ENCODE measurements at regions not wholly inside any gene's neighbourhood (a gene's known extent, or its start where the extent isn't known, plus 50 kb on each side); places are given as distances from the start of the nearest gene placed in this dataset.
"Not testable (repeated sequence)": the region's sequence is repeated elsewhere in the genome, so short reads cannot be mapped to it uniquely, and the experiment has no call there.

DNA sequence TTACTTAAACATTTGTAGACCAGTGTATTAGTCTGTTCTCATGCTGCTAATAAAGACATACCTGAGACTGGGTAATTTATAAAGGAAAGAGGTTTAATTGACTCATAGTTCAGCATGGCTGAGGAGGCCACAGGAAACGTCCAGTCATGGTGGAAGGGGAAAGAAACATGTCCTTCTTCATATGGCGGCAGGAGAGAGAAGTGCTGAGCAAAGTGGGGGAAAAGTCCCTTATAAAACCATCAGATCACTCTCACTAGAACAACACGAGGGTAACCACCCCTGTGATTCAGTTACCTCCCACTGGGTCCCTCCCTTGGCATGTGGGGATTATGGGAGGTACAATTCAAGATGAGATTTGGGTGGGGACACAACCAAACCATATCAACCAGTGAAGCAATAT lies 247.1 kb downstream of the UTRN start:
- not testable (repeated sequence) for DNase-seq (ENCODE audit: low read depth in 2 of 2)

DNA sequence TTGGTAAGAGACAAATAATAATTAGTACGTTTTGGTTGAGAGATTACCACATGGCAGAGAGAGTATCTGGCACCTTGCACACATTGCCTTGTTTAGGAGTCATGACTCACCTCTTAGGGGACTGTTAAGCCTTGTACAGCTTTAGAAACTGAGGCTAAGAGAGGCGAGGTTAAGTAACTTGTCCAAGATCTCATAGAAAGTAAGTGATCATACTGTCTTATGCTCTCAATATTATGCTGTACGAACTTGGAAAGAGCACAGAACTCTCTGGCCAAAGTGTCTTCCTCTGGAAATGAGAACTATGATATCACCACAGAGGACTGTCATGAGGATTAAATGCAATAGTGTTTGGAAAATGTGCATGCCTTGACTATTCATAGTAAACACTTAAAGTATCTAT lies 249.0 kb downstream of the UTRN start:
- no peak for DNase-seq (ENCODE audit: low read depth in 2 of 2)

DNA sequence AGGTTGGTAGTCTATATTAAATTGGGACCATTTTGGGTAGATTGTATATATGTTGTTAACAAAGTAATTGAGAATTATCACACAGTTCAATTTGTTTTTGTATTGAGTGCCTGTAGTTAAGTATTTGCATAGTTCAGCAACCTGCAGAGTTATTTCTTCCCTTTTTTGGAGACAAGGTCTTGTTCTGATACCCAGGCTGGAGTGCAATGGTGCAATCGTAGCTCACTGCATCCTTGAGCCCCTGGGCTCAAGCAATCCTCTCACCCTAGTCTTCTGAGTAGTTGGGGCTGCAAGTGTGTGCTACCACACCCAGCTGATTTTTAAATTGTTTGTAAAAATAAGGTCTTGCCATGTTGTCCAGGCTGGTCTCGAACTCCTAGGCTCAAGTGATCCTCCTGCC lies 250.5 kb downstream of the UTRN start:
- no peak for DNase-seq (ENCODE audit: low read depth in 2 of 2)

DNA sequence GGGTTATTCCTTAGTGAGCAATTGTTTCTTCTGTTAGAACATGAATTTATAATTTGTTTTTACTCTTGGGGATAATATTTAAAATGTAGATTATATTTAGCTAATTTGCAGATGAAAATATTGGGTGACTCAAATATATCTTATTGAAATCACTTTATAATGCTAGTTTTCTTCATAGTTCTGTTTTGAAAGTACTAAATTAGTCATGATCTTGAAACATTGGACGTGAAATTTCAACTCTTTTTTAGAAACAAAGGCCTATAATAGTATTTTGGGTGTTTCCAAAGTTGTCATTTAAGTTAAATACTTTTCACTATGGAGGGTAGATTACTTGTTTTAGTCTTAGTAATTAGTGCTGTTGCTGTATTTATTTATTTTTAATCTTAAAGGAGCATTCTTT lies 250.9 kb downstream of the UTRN start:
- DNase-seq (ENCODE audit: low read depth in 2 of 2): no peak

DNA sequence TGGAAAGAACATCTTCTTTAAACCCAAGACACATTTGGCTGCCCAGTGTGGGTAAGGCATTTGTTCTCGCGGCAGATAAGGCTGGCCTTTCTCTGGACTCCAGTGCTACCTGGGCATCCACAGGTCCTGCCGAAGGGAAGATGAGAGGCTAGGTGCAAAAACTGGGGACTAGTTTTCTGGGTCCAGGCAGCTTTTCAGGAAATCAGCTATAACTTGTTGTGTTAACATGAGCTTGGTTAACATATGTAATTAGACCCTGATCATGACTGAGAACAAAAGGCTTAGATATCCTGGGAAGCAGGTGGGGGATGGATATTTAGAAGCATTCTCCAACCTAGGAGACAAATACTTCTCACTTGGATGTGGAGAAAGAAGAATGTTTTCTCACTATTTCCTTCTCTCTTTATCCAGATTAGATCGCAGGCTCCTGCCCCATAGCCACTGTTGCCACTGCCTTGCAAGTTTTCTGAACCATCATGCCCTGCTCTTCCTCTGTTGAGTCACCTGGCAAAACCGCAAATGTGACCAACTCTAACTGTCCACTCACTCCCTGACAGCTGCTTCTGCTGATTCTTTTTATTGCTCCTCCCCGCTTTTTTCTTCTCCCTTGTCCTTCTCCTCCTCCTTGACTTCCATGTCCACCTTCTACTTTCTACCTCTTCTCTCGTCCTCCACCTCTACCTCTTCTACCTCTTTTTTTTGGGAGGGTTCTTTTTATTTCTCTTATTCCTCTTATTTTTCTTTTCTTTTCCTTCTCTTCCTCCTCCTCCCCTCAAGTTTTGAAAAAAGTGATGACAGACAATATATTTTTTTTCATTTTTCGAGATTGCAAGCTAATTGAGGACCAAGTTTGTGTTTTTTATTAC lies 258.1 kb downstream of the UTRN start:
- DNase-seq (ENCODE audit: low read depth in 2 of 2): peak; percentile 13 to 77

DNA sequence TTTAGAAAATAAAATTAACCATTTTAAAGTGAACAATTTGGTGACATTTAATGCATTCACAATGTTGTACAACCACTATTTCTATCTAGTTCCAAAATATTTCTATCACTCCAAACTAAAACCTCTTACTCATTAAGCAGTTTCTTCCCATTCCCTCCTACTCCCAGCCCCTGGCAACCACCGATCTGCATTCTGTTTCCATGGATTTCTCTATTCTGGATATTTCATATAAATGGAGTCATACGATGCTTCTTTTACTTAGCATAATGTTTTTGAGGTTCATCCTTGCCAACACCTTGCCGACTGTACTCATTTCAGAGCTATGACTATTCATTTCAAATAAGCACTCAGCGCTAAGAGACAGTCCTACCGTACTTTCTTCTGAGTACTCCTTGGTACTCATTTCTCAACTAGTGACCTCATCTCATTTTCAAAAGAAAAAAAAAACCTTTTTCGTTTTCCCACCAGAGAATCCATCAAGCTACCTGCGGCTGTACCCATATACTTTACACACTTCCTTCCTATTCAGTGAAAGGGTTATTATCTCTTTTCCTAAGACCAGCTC lies 259.2 kb downstream of the UTRN start:
- DNase-seq (ENCODE audit: low read depth in 2 of 2): no peak

DNA sequence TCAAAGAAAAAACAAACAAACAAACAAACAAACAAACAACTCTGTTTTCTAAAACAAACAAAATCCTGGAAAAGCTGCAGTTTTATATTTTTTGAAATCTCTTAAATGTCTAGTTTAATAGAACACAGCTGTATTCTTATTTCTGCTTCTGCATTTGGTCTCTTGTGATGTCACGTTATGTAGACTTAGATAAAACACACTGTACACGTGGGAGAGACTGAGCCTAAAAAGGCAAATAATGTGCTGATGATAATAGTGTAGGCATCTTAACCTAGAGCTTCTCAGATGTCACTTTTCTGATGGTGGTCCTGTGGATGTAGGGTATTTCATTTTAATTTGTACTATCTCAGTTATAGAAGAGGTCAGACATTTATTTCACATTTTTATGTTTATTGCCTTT lies 261.7 kb downstream of the UTRN start:
- no peak for DNase-seq (ENCODE audit: low read depth in 2 of 2)

DNA sequence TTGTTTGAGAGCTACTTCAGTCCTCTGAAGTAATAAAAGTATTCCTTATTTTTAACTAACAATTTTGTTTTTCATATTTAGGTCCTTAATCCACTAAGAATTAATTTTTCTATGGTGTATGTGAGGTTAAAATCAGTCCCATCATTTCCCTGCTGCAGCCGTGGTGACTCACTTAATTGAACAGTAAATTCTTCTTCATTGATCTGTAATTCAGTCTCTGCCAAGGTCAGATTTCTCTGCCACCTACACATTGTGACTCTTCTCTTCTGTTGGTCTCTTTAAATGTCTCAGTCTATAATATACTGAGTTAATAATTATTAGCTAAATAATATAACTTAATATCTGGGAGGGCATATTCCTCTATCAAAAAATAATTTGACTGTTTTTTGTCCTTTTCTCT lies 262.3 kb downstream of the UTRN start:
- no peak for DNase-seq (ENCODE audit: low read depth in 2 of 2)

DNA sequence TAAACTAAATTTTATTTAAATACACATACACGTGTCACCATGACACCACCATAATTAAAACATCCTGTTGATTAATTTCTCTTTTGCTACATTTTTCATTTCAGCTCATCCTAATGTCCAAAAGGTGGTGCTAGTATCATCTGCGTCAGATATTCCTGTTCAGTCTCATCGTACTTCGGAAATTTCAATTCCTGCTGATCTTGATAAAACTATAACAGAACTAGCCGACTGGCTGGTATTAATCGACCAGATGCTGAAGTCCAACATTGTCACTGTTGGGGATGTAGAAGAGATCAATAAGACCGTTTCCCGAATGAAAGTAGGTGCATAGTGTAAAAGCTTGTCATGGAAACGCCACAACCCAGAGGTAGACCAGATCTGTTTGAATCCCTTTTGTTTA lies 263.4 kb downstream of the UTRN start:
- no peak for DNase-seq (ENCODE audit: low read depth in 2 of 2)

DNA sequence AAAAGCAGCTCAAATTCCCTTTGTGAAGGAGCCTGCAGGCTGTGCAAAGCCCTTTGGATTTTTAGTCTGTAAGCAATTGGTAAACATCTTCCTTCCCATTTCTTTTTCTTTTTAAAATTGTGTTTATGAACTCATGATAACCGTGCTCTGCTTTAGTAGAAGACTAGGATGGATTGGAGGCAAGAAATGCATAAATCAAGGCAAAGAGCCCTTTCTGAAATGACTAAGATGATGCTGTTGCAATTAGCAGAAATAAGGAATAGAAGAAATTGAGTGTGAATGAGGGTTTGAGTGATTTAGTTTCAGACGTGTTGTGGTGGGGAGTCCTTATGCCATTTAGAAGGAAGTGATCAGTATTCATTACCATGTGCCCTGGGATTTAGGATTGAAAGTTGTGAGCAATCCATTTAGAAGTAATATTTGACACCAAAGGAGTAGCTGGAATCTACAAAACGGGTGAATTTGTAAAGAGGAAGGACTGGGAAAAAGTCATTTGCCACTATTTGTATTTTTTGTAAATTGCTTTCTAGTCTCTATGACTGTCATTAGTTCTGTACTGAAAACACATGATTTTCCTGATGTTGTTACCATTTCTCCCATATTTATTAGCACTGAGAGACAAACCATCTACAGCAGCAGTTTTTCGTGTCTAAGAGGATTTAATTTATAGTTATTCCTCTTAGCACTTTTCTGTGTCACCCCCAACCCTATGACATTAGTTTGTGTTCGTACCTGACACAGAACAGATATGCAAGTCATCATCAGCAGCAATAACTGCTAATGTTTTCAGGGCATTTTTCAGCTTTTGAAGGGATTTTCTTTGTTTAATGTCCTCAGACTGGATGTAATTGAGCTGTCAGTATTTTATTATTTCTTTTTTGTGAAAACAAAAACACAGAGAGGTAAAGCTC lies 265.0 kb downstream of the UTRN start:
- DNase-seq (ENCODE audit: low read depth in 2 of 2): no peak

DNA sequence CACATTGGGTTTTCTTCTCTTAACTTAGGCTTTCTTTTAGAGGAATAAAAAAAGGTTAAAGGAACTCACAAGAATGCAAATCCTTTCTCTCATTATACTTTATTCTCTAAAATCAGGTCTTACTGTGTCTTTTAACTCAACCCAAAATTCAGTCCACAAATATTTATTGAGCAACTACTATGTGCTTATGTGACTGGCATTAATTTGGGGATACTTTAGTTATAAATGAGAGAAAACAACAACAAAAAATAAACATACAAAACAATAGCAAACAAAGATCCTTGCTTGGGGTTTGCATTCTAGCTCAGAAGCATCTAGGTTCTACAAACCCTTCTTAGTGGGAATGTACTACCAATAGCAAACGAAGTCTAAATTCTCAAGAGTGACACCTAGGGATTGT lies 266.2 kb downstream of the UTRN start:
- no peak for DNase-seq (ENCODE audit: low read depth in 2 of 2)

DNA sequence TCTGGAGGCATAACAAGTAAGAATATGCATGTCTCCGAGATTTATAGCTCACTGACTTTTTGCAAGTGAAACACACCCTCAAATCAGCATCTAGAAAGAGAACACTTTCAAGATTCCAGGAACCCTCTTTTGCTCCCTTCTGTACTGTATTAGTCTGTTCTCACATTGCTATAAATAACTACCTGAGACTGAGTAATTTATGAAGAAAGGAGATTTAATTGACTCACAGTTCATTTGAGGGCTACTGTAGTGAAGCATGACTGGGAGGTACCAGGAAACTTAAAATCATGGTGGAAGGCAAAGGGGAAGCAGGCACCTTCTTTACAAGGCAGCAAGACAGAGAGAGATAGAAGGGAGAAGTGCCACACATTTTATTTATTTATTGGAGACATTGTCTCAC lies 269.9 kb downstream of the UTRN start:
- no peak for DNase-seq (ENCODE audit: low read depth in 2 of 2)

DNA sequence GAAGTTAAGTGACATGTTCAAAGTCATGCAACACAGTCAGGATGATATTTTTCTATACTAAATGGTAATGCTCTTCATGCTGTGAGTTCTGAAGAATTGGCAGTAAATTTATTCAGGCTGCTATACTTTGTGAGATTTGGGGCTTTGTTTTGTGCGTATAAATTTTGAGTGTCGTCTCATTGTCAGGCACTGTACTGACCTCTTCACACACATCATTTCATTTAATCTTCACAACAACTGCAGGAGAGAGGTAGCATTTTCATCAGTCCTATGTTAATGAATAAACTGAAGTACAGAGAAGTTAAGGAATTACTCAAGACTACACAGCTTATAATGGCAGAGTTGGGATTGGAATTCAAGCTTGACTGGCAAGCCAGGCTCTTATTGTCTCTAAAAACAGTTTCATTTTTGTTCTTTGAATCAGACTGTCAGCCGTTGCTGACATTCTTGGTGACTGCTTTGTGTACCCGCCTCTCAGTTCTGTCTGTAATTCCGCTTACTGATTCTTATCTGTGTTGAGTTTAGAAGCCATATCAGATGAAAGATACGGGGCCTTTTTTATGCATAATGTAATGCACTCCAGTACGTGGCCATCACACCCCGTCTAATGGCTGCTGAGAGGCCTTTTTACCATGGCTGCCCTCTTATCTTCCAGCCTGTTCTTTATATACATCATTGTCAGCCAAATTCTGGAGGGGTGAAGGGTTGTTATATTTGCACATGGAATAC lies 274.9 kb downstream of the UTRN start:
- peak; percentile 40 to 76 for DNase-seq (ENCODE audit: low read depth in 2 of 2)

DNA sequence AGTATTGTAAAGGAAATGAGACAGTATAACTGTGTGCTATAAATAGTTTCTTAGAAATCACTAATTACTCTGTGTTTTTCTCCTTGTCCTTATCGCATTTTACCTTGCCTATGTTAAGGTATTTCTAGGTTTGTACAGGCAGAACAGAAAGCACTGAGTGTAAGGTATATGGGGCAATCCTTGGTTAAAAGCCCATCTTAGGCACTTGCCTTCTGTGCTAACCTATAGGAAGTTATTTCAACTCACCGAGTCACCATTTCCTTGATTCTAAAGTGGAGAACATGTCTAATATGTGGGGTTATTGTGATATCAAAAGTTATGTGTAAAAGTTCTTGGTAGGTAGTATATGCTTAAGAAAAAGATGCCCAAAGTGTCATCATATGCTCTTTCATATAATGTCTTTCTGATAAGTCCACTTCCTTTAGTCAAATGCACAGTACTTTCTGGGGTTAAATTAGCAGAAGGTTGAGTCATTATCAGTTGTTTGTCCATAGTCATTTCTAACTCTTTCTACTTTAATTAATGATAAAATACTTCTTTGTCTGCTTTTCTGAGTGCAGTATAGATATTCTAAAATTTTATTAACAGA lies 276.4 kb downstream of the UTRN start:
- DNase-seq (ENCODE audit: low read depth in 2 of 2): no peak

DNA sequence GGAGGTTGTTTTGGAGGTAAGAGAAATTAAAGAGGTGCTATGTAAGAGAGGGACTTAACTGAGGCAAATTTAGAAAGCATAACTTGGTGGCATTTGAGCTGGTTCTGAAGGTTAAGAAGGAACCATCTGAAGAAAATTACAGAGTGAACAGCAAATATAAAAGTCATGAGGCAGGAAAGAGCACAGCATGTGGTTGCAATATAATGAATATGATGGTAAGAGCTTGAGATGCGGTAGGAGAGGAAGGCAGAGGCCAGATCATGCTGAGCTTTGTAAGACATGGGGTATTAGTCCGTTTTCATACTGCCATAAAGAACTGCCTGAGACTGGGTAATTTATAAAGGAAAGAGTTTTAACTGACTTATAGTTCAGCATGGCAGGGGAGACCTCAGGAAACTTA lies 279.1 kb downstream of the UTRN start:
- no peak for DNase-seq (ENCODE audit: low read depth in 2 of 2)

DNA sequence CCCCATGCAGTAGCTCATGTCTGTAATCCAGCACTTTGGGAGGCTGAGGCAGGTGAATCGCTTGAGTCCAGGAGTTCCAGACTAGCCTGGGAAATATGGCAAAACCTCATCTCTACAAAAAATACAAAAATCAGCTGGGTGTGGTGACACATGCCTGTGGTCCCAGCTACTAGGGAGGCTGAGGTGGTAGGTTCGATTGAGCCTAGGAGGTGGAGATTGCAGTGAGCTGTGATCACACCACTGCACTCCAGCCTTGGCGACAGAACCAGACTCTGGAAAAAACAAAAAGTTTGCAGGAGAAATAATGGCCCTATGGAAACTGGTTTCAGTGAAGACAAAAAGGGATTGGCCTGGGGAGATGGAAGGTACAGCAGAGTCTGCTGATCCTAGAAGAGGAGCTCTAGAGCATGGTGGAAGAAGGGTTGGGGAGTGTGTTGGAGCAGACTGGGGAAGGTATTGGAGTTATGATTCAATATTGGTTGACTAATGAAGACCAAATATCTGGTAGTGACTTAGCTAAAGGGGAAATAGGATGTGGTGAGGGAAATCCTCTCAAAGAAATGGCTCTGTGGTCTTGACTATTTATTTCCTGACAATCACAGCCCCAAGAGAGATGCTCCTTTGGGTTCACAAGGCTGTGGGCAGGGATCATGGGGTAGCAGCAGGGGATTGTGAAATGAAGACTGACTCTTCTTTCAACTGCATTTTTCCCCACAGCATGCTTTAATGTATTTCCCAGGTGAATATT lies 281.9 kb downstream of the UTRN start:
- DNase-seq (ENCODE audit: low read depth in 2 of 2): peak in 1 of 2 donors; percentile 36

DNA sequence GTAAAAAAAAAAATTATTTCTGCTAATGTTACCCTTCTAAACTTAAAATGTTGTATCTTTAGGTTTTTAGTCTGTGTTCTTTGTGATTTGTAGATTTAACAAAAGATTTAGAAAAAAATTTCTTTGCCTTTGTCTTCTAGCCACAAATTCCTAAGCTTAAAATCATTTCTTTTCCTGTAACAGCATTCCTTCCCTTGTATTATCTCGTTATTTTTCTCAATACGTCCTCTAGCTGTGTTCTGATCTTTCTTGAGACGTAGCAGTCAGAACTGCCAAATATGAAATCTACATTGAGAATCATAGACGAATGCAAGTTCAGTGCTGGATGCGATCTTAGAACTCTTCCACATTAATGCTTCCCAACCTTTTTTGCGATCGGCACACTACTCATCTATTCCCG lies 283.1 kb downstream of the UTRN start:
- no peak for DNase-seq (ENCODE audit: low read depth in 2 of 2)

DNA sequence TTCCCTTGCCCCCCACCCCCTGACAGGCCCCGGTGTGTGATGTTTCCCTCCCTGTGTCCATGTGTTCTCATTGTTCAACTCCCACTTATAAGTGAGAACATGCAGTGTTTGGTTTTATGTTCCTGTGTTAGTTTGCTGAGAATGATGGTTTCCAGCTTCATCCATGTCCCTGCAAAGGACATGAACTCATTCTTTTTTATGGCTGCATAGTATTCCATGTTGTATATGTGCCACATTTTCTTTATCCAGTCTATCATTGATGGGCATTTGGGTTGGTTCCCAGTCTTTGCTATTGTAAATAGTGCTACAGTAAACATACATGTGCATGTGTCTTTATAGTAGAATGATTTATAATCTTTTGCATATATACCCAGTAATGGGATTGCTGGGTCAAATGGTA lies 287.4 kb downstream of the UTRN start:
- DNase-seq (ENCODE audit: low read depth in 2 of 2): not testable (repeated sequence)

DNA sequence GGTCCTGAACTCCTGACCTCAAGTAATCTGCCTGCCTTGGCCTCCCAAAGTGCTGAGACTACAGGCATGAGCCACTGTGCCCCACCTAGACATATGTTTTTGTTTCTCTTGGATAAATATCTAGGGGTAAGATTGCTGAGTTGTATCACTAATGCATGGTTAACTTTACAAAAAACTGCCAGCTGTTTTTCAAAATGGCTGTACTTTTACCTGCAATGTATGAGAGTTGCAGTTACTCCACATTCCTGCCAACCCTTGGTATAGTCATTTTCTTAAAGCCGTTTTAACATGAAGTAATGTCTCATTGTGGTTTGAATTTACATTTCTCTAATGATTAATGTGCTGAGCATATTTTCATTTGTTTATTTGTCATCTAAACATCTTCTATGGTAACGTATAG lies 289.7 kb downstream of the UTRN start:
- no peak for DNase-seq (ENCODE audit: low read depth in 2 of 2)

DNA sequence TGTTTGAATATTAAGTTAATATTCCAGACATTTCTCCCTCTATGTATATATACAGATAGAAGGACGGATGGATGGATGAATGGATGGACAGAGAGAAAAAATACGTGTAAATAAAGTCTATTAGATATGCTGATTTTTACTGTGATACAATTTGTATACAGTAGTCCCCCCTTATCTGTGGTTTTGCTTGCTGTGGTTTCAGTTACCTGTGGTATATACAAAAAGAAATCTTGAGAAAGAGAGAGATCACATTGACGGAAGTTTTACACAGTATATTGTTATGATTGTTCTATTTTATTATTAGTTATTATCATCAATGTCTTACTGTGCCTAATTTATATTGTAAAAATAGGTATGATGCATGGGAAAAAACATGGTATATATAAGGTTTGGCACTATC lies 290.2 kb downstream of the UTRN start:
- DNase-seq (ENCODE audit: low read depth in 2 of 2): no peak

DNA sequence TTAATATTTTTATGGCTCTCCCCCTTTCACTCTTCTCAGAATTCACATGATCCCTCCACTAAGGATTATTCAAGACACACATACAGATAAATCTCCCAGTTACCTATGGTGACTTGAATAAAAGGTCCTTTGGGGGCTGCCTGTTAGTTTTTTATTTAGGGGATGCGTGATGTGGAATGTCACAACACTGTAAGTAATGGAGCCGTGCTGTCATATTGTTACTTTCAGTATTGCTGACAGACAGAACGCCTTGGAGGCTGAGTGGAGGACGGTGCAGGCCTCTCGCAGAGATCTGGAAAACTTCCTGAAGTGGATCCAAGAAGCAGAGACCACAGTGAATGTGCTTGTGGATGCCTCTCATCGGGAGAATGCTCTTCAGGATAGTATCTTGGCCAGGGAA lies 291.7 kb downstream of the UTRN start:
- DNase-seq (ENCODE audit: low read depth in 2 of 2): no peak
